NCI-H446 (cell line): ENCODE measurements at regions not wholly inside any gene's neighbourhood (a gene's known extent, or its start where the extent isn't known, plus 50 kb on each side); places are given as distances from the start of the nearest gene placed in this dataset.
"Not testable (repeated sequence)": the region's sequence is repeated elsewhere in the genome, so short reads cannot be mapped to it uniquely, and the experiment has no call there.

ENCODE experiments used
- DNase-seq, 2 experiments: peaks; one replicate each; lab custom pipeline; 2025; lab: John Stamatoyannopoulos, UW

GRCh38 chr16:73113336-73113735, 65.4 kb upstream of the ZFHX3 start:
- no peak for DNase-seq

- DNase-seq, result no peak
Observed at GRCh38 chr16:73108195-73108963, 60.5 kb upstream of the ZFHX3 start.

- no peak for DNase-seq
Observed at GRCh38 chr16:73107371-73107770, 59.4 kb upstream of the ZFHX3 start.

GRCh38 chr16:73106329-73107034, 58.6 kb upstream of the ZFHX3 start:
- DNase-seq, result no peak

- no peak for DNase-seq
Observed at GRCh38 chr16:73101568-73101967, 53.6 kb upstream of the ZFHX3 start.

- not testable (repeated sequence) for DNase-seq
Observed at GRCh38 chr16:73099601-73100000, 51.7 kb upstream of the ZFHX3 start.
